ENCODE measurements at regions not wholly inside any gene's neighbourhood (a gene's known extent, or its start where the extent isn't known, plus 50 kb on each side); places are given as distances from the start of the nearest gene placed in this dataset.

- TF ChIP-seq, protein P1, sequence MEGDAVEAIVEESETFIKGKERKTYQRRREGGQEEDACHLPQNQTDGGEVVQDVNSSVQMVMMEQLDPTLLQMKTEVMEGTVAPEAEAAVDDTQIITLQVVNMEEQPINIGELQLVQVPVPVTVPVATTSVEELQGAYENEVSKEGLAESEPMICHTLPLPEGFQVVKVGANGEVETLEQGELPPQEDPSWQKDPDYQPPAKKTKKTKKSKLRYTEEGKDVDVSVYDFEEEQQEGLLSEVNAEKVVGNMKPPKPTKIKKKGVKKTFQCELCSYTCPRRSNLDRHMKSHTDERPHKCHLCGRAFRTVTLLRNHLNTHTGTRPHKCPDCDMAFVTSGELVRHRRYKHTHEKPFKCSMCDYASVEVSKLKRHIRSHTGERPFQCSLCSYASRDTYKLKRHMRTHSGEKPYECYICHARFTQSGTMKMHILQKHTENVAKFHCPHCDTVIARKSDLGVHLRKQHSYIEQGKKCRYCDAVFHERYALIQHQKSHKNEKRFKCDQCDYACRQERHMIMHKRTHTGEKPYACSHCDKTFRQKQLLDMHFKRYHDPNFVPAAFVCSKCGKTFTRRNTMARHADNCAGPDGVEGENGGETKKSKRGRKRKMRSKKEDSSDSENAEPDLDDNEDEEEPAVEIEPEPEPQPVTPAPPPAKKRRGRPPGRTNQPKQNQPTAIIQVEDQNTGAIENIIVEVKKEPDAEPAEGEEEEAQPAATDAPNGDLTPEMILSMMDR (IDR thresholded peaks at IDR 0.05), result no peak
- TF ChIP-seq POLR2A (IDR thresholded peaks at IDR 0.05), result no peak
These were observed 227.5 kb upstream of the RMST start for GRCh38 chr12:97235102-97235501.

Data from esophagus squamous epithelium (tissue), 4 donors.